GM12878 (cell line): ENCODE measurements at regions not wholly inside any gene's neighbourhood (a gene's known extent, or its start where the extent isn't known, plus 50 kb on each side); places are given as distances from the start of the nearest gene placed in this dataset.
"Not testable (repeated sequence)": the region's sequence is repeated elsewhere in the genome, so short reads cannot be mapped to it uniquely, and the experiment has no call there.

Experiments used
- ETV6 ChIP-seq, 2 experiments: fragments of 450-650 bp in 1 of 2; IDR thresholded peaks in 1 of 2; conservative IDR thresholded peaks in 1 of 2; 2 replicates each; pipeline ENCODE4 v1.6.1; 2014; ENCODE audit warnings: antibody characterized with exemption in 1 of 2, borderline replicate concordance in 1 of 2, low read depth in 1 of 2, mild to moderate bottlenecking in 1 of 2, moderate library complexity in 1 of 2
- EZH2 ChIP-seq: IDR thresholded peaks from 2 replicates; pipeline ENCODE4 v1.6.1; 2012; ENCODE audit warnings: low read depth, mild to moderate bottlenecking, control low read depth, inconsistent platforms, low read length, borderline replicate concordance; ENCODE audit not compliant: control insufficient read depth
- MXI1 ChIP-seq: fragments of 150-350 bp; IDR thresholded peaks from 2 replicates; pipeline ENCODE4 v1.6.1; 2011; ENCODE audit warnings: low read depth, mild to moderate bottlenecking, inconsistent platforms, low read length, improper control_type of control experiment
- POLR2A ChIP-seq: IDR thresholded peaks from 2 replicates; pipeline ENCODE4 v1.6.1; 2011; ENCODE audit warnings: low read depth, mild to moderate bottlenecking, low read length
- ZNF274 ChIP-seq: IDR thresholded peaks from one replicate; pipeline ENCODE4 v1.8.0; 2011; ENCODE audit not compliant: insufficient read length, insufficient read depth
- TF ChIP-seq, protein P1 (sequence below): fragments of 450-650 bp; IDR thresholded peaks from 2 replicates; pipeline ENCODE4 v1.6.1; 2018; ENCODE audit warnings: borderline replicate concordance, mild to moderate bottlenecking; ENCODE audit not compliant: partially characterized antibody
- TF ChIP-seq, protein P2 (sequence below), 3 experiments: IDR thresholded peaks in 2 of 3; conservative IDR thresholded peaks in 1 of 3; 2 replicates each; pipeline ENCODE4 v1.5.1; 2011; ENCODE audit warnings: low read depth in 3 of 3, low read length in 3 of 3, mild to moderate bottlenecking in 3 of 3, control low read depth in 2 of 3, moderate library complexity in 2 of 3, inconsistent platforms in 1 of 3, mixed read lengths in 1 of 3; ENCODE audit not compliant: control insufficient read depth in 2 of 3, insufficient read depth in 1 of 3; ENCODE audit errors: extremely low read depth in 1 of 3

DNA sequence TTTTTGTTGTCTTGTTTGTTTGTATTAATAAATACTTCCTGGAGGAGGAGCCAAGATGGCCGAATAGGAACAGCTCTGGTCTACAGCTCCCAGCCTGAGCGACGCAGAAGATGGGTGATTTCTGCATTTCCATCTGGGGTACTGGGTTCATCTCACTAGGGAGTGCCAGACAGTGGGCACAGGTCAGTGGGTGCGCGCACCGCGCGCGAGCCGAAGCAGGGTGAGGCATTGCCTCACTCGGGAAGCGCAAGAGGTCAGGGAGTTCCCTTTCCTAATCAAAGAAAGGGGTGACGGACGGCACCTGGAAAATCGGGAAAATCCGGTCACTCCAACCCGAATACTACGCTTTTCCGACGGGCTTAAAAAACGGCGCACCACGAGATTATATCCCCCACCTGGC is 786.8 kb downstream of the SI start:
- not testable (repeated sequence) for TF ChIP-seq EZH2; POLR2A; ETV6 (conservative IDR thresholded peaks at IDR 0.05 in 1 of 2, IDR thresholded peaks at IDR 0.05 in 1 of 2; ENCODE audit: borderline replicate concordance in 1 of 2, low read depth in 1 of 2); MXI1; ZNF274
- TF ChIP-seq, protein P1, sequence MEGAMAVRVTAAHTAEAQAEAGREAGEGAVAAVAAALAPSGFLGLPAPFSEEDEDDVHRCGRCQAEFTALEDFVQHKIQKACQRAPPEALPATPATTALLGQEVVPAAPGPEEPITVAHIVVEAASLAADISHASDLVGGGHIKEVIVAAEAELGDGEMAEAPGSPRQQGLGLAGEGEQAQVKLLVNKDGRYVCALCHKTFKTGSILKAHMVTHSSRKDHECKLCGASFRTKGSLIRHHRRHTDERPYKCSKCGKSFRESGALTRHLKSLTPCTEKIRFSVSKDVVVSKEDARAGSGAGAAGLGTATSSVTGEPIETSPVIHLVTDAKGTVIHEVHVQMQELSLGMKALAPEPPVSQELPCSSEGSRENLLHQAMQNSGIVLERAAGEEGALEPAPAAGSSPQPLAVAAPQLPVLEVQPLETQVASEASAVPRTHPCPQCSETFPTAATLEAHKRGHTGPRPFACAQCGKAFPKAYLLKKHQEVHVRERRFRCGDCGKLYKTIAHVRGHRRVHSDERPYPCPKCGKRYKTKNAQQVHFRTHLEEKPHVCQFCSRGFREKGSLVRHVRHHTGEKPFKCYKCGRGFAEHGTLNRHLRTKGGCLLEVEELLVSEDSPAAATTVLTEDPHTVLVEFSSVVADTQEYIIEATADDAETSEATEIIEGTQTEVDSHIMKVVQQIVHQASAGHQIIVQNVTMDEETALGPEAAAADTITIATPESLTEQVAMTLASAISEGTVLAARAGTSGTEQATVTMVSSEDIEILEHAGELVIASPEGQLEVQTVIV, result not testable (repeated sequence)
- TF ChIP-seq, protein P2, sequence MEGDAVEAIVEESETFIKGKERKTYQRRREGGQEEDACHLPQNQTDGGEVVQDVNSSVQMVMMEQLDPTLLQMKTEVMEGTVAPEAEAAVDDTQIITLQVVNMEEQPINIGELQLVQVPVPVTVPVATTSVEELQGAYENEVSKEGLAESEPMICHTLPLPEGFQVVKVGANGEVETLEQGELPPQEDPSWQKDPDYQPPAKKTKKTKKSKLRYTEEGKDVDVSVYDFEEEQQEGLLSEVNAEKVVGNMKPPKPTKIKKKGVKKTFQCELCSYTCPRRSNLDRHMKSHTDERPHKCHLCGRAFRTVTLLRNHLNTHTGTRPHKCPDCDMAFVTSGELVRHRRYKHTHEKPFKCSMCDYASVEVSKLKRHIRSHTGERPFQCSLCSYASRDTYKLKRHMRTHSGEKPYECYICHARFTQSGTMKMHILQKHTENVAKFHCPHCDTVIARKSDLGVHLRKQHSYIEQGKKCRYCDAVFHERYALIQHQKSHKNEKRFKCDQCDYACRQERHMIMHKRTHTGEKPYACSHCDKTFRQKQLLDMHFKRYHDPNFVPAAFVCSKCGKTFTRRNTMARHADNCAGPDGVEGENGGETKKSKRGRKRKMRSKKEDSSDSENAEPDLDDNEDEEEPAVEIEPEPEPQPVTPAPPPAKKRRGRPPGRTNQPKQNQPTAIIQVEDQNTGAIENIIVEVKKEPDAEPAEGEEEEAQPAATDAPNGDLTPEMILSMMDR (IDR thresholded peaks at IDR 0.05 in 2 of 3, conservative IDR thresholded peaks at IDR 0.05 in 1 of 3; ENCODE audit: control insufficient read depth in 2 of 3, extremely low read depth in 1 of 3, insufficient read depth in 1 of 3, low read depth in 3 of 3, low read length in 3 of 3), result not testable (repeated sequence)
